IMR-90 (cell line): ENCODE measurements at regions not wholly inside any gene's neighbourhood (a gene's known extent, or its start where the extent isn't known, plus 50 kb on each side); places are given as distances from the start of the nearest gene placed in this dataset.

ENCODE experiments used
- ATAC-seq: fragments of 200-7000 bp; cut with Tn5 transposase; 2 replicates; pipeline ENCODE4 v1.9.1; 2020; ENCODE audit warnings: low read depth, mild to moderate bottlenecking, moderate library complexity
- BruUV-seq: library from RNA; stranded (reverse); fragments of 400-500 nt; replicated peaks from 2 replicates; lab custom pipeline; 2021; lab: Mats Ljungman, UMichigan
- CTCF ChIA-PET: fragments of 300-600 bp; formaldehyde crosslinking; extraction: SDS; loops from one replicate; lab custom pipeline; 2021; ENCODE audit warnings: antibody characterized with exemption; lab: Yijun Ruan, JAX
- POLR2A ChIA-PET: fragments of 300-600 bp; sonication (Branson Sonifier 250); formaldehyde crosslinking; loops from one replicate; lab custom pipeline; 2022; ENCODE audit warnings: antibody characterized with exemption; ENCODE audit not compliant: unreplicated experiment; lab: Charles Lee
- DNase-seq: peaks from one replicate; pipeline ENCODE4 v3.0.0; 2013
- H2AFZ ChIP-seq: replicated peaks from 2 replicates; pipeline ENCODE3; 2013; ENCODE audit warnings: low read length, mild to moderate bottlenecking; ENCODE audit not compliant: poor library complexity
- H2AK5ac ChIP-seq: 2 replicates; pipeline ENCODE4 v1.6.1; 2013; ENCODE audit warnings: low read depth, low read length, inconsistent platforms
- H2AK9ac ChIP-seq: replicated peaks from 2 replicates; pipeline ENCODE3; 2013; ENCODE audit warnings: mild to moderate bottlenecking, low read depth, low read length, moderate library complexity; ENCODE audit not compliant: poor library complexity
- H2BK120ac ChIP-seq: 2 replicates; pipeline ENCODE4 v1.6.1; 2013; ENCODE audit warnings: low read depth, low read length, inconsistent platforms
- H2BK15ac ChIP-seq: 3 replicates; pipeline ENCODE4 v1.6.1; 2013; ENCODE audit warnings: low read depth, low read length, inconsistent platforms
- H2BK20ac ChIP-seq: 2 replicates; pipeline ENCODE4 v1.6.1; 2013; ENCODE audit warnings: low read depth, mild to moderate bottlenecking, inconsistent platforms, low read length, moderate library complexity
- H2BK5ac ChIP-seq: 2 replicates; pipeline ENCODE4 v1.6.1; 2013; ENCODE audit warnings: mild to moderate bottlenecking, low read depth, low read length, inconsistent platforms; ENCODE audit not compliant: poor library complexity, severe bottlenecking
- H3K14ac ChIP-seq: replicated peaks from 2 replicates; pipeline ENCODE4 v1.6.1; 2013; ENCODE audit warnings: low read depth, low read length, inconsistent platforms
- H3K18ac ChIP-seq: 2 replicates; pipeline ENCODE4 v1.6.1; 2013; ENCODE audit warnings: low read depth, low read length, control low read depth
- H3K23ac ChIP-seq: 2 replicates; pipeline ENCODE4 v1.6.1; 2013; ENCODE audit warnings: low read depth, low read length, inconsistent platforms
- H3K27ac ChIP-seq: 2 replicates; pipeline ENCODE4 v1.5.1; 2013; ENCODE audit warnings: mild to moderate bottlenecking, control low read depth, low read length; ENCODE audit not compliant: insufficient read depth
- H3K27me3 ChIP-seq: 2 replicates; pipeline ENCODE4 v1.6.1; 2013; ENCODE audit warnings: low read length; ENCODE audit not compliant: control insufficient read depth, insufficient read depth
- H3K36me3 ChIP-seq: 2 replicates; pipeline ENCODE4 v1.6.1; 2013; ENCODE audit warnings: low read length, mixed read lengths; ENCODE audit not compliant: control insufficient read depth, insufficient read depth
- H3K4ac ChIP-seq: 2 replicates; pipeline ENCODE4 v1.6.1; 2013; ENCODE audit warnings: low read depth, low read length, inconsistent platforms
- H3K4me1 ChIP-seq: 2 replicates; pipeline ENCODE4 v1.6.1; 2013; ENCODE audit warnings: low read length, mixed read lengths; ENCODE audit not compliant: control insufficient read depth, insufficient read depth
- H3K4me2 ChIP-seq: 2 replicates; pipeline ENCODE4 v1.6.1; 2013; ENCODE audit warnings: low read depth, mild to moderate bottlenecking, control low read depth, low read length, moderate library complexity
- H3K4me3 ChIP-seq: 2 replicates; pipeline ENCODE4 v1.5.1; 2013; ENCODE audit warnings: low read depth, mild to moderate bottlenecking, control low read depth, low read length, moderate library complexity; ENCODE audit not compliant: insufficient read depth
- H3K56ac ChIP-seq: 2 replicates; pipeline ENCODE4 v1.6.1; 2013; ENCODE audit warnings: low read length, inconsistent platforms; ENCODE audit not compliant: insufficient read depth; ENCODE audit errors: extremely low read depth
- H3K79me1 ChIP-seq, 2 experiments: 2 replicates each; pipeline ENCODE4 v1.6.1; 2013; ENCODE audit warnings: low read length in 2 of 2, inconsistent platforms in 1 of 2, low read depth in 1 of 2
- H3K9ac ChIP-seq: 2 replicates; pipeline ENCODE4 v1.6.1; 2013; ENCODE audit warnings: low read depth, low read length, control low read depth
- H3K9me1 ChIP-seq: 2 replicates; pipeline ENCODE4 v1.6.1; 2013; ENCODE audit warnings: low read length, inconsistent platforms; ENCODE audit not compliant: insufficient read depth
- H3K9me3 ChIP-seq: 2 replicates; pipeline ENCODE4 v1.6.1; 2013; ENCODE audit warnings: low read length; ENCODE audit not compliant: control insufficient read depth, insufficient read depth
- H4K20me1 ChIP-seq: 2 replicates; pipeline ENCODE4 v1.6.1; 2013; ENCODE audit warnings: low read length, inconsistent platforms; ENCODE audit not compliant: insufficient read depth
- H4K5ac ChIP-seq: 2 replicates; pipeline ENCODE4 v1.6.1; 2013; ENCODE audit warnings: mild to moderate bottlenecking, low read depth, low read length, control low read depth
- H4K8ac ChIP-seq, 2 experiments: 2 replicates each; pipeline ENCODE4 v1.6.1; 2013; ENCODE audit warnings: low read depth in 2 of 2, low read length in 2 of 2, control low read depth in 1 of 2, inconsistent platforms in 1 of 2
- H4K91ac ChIP-seq: 2 replicates; pipeline ENCODE4 v1.6.1; 2013; ENCODE audit warnings: low read depth, low read length, inconsistent platforms; ENCODE audit not compliant: insufficient read depth
- BHLHE40 ChIP-seq: fragments of 150-350 bp; IDR thresholded peaks from 2 replicates; pipeline ENCODE4 v1.6.1; 2016; ENCODE audit warnings: mild to moderate bottlenecking, low read depth, low read length
- CTCF ChIP-seq: conservative IDR thresholded peaks from 2 replicates; pipeline ENCODE4 v1.5.1; 2012; ENCODE audit warnings: mild to moderate bottlenecking, low read depth, low read length, improper control_type of control experiment
- FOS ChIP-seq: fragments of 150-350 bp; IDR thresholded peaks from 2 replicates; pipeline ENCODE4 v1.6.1; 2016; ENCODE audit warnings: low read depth, low read length
- MAFK ChIP-seq: IDR thresholded peaks from 2 replicates; pipeline ENCODE4 v1.6.1; 2012; ENCODE audit warnings: low read depth, low read length, improper control_type of control experiment
- MAZ ChIP-seq: IDR thresholded peaks from 2 replicates; pipeline ENCODE4 v1.6.1; 2012; ENCODE audit warnings: low read depth, mild to moderate bottlenecking, low read length, improper control_type of control experiment, moderate library complexity, borderline replicate concordance
- MXI1 ChIP-seq: IDR thresholded peaks from 2 replicates; pipeline ENCODE4 v1.6.1; 2012; ENCODE audit warnings: low read depth, mild to moderate bottlenecking, low read length, moderate library complexity, borderline replicate concordance
- NFE2L2 ChIP-seq: fragments of 150-350 bp; IDR thresholded peaks from 2 replicates; pipeline ENCODE4 v1.6.1; 2016; ENCODE audit warnings: low read depth, mild to moderate bottlenecking, low read length
- POLR2A ChIP-seq: IDR thresholded peaks from 2 replicates; pipeline ENCODE4 v1.6.1; 2012; ENCODE audit warnings: mild to moderate bottlenecking, low read depth, low read length
- RAD21 ChIP-seq: IDR thresholded peaks from 2 replicates; pipeline ENCODE4 v1.6.1; 2012; ENCODE audit warnings: low read length, improper control_type of control experiment
- RCOR1 ChIP-seq: IDR thresholded peaks from 2 replicates; pipeline ENCODE4 v1.6.1; 2012; ENCODE audit warnings: mild to moderate bottlenecking, low read length, improper control_type of control experiment; ENCODE audit not compliant: insufficient replicate concordance
- RFX5 ChIP-seq: IDR thresholded peaks from 2 replicates; pipeline ENCODE4 v1.8.0; 2012; ENCODE audit warnings: low read depth, mild to moderate bottlenecking, low read length, moderate library complexity
- SMC3 ChIP-seq: fragments of 150-350 bp; IDR thresholded peaks from 2 replicates; pipeline ENCODE4 v1.6.1; 2016; ENCODE audit warnings: low read depth, mild to moderate bottlenecking, antibody characterized with exemption, low read length, moderate library complexity
- USF2 ChIP-seq: fragments of 150-350 bp; IDR thresholded peaks from 2 replicates; pipeline ENCODE4 v1.6.1; 2017; ENCODE audit warnings: mild to moderate bottlenecking, antibody characterized with exemption, low read length, low read depth
- dilution Hi-C: fragments of 300-500 bp; cut with HindIII; formaldehyde crosslinking; loops from one replicate; pipeline ENCODE4 v1.14.3; 2018; ENCODE audit warnings: low sequenced_read_pairs; ENCODE audit not compliant: unreplicated experiment
- in situ Hi-C: fragments of 300-500 bp; cut with MboI; formaldehyde crosslinking; loops from 3 replicates; pipeline ENCODE4 v1.14.3; 2019; ENCODE audit warnings: low sequenced_read_pairs, inconsistent platforms, mixed read lengths
- intact Hi-C: fragments of 100-400 bp; cut with micrococcal nuclease; formaldehyde crosslinking; loops from 2 replicates; pipeline ENCODE4 v1.10.0; 2022

GRCh38 chr5:99639905-99640304, 711.1 kb upstream of the CHD1 start:
- H3K56ac ChIP-seq: no peak overlapping the region
- H3K23ac ChIP-seq: no peak overlapping the region
- intact Hi-C loops (no loop called here), dilution Hi-C loops (no loop called here), in situ Hi-C loops (no loop called here)
- no peaks in the 10 kb centered on the region for H3K9me1 ChIP-seq
- no peaks in the 10 kb centered on the region for H3K27me3 ChIP-seq
- DNase-seq (no peak), ATAC-seq (no peak)
- H2BK15ac ChIP-seq: no peak overlapping the region
- H3K9ac ChIP-seq: no peak overlapping the region
- H3K9me3 ChIP-seq: no peaks in the 10 kb centered on the region
- H3K4me2 ChIP-seq: no peak overlapping the region
- H3K36me3 ChIP-seq: no peaks in the 10 kb centered on the region
- H2BK5ac ChIP-seq: no peak overlapping the region
- H3K79me1 ChIP-seq: no peaks in the 10 kb centered on the region
- CTCF ChIA-PET: no interaction called here
- no peak overlapping the region for H4K8ac ChIP-seq
- H2BK120ac ChIP-seq: no peak overlapping the region
- no peaks in the 10 kb centered on the region for H3K4me1 ChIP-seq
- no peak overlapping the region for H2AFZ ChIP-seq
- H2BK20ac ChIP-seq: no peak overlapping the region
- POLR2A ChIA-PET: no interaction called here
- H4K91ac ChIP-seq: no peak overlapping the region
- H3K4me3 ChIP-seq: no peak overlapping the region
- no peak for TF ChIP-seq MAZ
- TF ChIP-seq CTCF: no peak
- TF ChIP-seq RAD21: no peak
- no peak for TF ChIP-seq RCOR1
- TF ChIP-seq BHLHE40: no peak
- TF ChIP-seq SMC3: no peak
- no peak for TF ChIP-seq RFX5
- no peak for TF ChIP-seq USF2
- no peak for TF ChIP-seq NFE2L2
- no peak for TF ChIP-seq MXI1
- no peak for TF ChIP-seq MAFK
- TF ChIP-seq FOS: no peak
- TF ChIP-seq POLR2A: no peak
- no peak overlapping the region for H2AK5ac ChIP-seq
- H3K27ac ChIP-seq: no peak overlapping the region
- no peaks in the 10 kb centered on the region for H4K20me1 ChIP-seq
- no peak overlapping the region for H3K4ac ChIP-seq
- no peak overlapping the region for H4K5ac ChIP-seq
- BruUV-seq: no TSS peak
- H3K18ac ChIP-seq: no peak overlapping the region
- no peak overlapping the region for H2AK9ac ChIP-seq
- H3K14ac ChIP-seq: no peak overlapping the region
